ENCODE measurements at regions not wholly inside any gene's neighbourhood (a gene's known extent, or its start where the extent isn't known, plus 50 kb on each side); places are given as distances from the start of the nearest gene placed in this dataset.

GRCh38 chr1:245074232-245074747 lies 80.5 kb upstream of the KIF26B start:
- TF ChIP-seq POLR2A (IDR thresholded peaks at IDR 0.05) (no peak), CTCF (IDR thresholded peaks at IDR 0.05) (no peak), EP300 (IDR thresholded peaks at IDR 0.05) (no peak)

All from tibial nerve (tissue), 4 donors.